ENCODE measurements at regions not wholly inside any gene's neighbourhood (a gene's known extent, or its start where the extent isn't known, plus 50 kb on each side); places are given as distances from the start of the nearest gene placed in this dataset.

GRCh38 chr5:174489215-174489614, 235.2 kb upstream of the MSX2 start:
- TF ChIP-seq, protein P1, sequence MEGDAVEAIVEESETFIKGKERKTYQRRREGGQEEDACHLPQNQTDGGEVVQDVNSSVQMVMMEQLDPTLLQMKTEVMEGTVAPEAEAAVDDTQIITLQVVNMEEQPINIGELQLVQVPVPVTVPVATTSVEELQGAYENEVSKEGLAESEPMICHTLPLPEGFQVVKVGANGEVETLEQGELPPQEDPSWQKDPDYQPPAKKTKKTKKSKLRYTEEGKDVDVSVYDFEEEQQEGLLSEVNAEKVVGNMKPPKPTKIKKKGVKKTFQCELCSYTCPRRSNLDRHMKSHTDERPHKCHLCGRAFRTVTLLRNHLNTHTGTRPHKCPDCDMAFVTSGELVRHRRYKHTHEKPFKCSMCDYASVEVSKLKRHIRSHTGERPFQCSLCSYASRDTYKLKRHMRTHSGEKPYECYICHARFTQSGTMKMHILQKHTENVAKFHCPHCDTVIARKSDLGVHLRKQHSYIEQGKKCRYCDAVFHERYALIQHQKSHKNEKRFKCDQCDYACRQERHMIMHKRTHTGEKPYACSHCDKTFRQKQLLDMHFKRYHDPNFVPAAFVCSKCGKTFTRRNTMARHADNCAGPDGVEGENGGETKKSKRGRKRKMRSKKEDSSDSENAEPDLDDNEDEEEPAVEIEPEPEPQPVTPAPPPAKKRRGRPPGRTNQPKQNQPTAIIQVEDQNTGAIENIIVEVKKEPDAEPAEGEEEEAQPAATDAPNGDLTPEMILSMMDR (IDR thresholded peaks at IDR 0.05), result no peak
- TF ChIP-seq POLR2A (IDR thresholded peaks at IDR 0.05), result no peak
